DMS153 treated with DMSO at 0.1 percent for 48 hours (cell line): ENCODE measurements at regions not wholly inside any gene's neighbourhood (a gene's known extent, or its start where the extent isn't known, plus 50 kb on each side); places are given as distances from the start of the nearest gene placed in this dataset.
A peak's percentile ranks its signal among the peaks of the same experiment; 100 is the strongest.
"Not testable (repeated sequence)": the region's sequence is repeated elsewhere in the genome, so short reads cannot be mapped to it uniquely, and the experiment has no call there.

Source experiments
- DNase-seq: peaks from one replicate; lab custom pipeline; 2025; ENCODE audit not compliant: unreplicated experiment; lab: John Stamatoyannopoulos, UW

DNA sequence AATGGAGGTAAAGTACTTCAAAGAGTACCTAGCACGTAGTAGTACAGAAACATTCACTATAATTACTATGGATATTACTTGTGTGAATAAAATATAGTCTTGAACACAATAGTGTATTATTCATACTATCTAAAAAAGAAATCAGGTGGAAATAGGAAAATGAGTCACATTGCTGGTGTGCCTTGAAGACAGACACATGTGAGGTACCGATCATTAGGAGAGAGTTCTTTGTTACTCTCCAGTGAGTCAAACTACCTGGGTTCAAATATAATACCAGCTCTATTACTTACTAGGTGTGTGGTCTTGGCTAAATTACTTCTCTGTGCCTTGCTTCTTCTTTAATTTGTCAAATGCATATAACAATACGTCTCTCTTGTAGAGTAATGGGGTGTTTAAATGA lies 50.8 kb upstream of the BEND6 start:
- DNase-seq: no peak

DNA sequence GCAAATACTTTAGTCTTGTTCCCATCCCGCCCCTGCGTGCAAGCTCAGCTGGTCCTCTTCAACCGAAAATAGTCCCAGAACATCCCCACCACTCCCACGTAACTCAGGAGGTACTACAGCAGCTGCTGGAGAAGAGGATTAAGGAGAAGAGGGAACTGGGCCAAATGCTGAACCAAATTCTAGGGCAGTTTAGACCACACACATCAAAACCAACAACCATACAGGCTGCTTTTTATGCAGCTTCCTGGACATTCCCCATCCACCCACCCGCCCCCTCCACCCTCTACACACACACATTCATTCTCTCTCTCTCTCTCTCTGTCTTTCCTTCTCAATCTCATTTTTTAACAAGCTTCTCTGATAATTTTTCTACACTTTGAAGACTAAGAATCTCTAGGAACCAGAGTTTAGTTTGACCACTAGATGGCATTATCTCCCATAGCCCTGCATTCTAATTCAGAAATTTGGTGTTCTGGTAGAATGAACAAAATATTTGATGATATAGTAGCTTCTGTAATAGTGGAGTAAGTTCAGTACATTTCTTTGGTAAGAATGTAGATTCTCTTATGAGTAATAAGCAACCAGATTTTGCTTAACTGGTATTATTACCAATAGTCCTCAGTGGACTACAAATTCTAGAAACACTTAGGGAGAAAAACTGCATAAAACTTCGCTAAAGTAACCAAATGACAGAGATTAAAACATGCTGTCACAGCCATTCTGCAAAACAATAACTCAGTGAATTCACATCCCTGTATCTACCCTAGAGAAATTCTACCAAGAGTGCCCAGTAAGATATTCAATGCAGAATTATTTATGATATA lies 52.1 kb upstream of the BEND6 start:
- peak; percentile 15 for DNase-seq

DNA sequence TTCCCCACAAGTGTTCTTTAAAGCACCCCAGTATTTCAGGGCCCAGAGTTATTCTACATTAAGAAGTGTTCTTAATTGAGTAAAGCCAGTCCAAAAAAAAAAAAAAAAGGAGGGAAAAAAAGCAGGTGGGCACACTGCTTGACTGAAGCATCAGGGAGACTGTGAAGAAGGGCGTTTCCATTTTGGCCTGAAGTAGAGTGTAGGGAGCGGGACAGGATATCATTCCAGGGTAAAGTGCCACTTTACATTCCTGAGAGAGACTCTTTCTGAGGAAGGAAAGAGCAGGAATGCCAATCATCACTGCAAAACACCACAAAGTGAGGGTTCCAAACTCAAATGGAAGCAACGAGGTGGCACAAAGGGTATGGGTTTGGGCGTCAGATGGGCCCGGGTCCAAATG lies 54.1 kb upstream of the BEND6 start:
- no peak for DNase-seq

DNA sequence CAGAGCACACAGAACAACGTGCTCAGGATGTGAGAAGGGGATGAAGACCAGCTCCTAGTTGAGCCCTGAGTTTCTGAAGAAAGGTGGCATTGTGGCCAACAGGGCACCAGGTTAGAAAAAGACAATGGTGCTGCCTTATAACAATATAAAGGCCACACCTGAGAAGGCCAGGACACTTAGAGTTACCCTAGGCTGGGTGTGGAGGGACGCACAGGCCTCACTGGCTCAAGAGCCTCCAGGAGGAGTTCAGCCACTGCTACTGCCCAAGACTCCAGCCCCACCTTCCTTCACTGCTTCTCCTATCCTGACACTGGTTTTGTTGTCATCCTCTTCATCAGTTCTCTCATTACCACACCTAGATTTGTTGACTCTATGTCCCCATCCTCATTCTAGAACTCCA lies 55.2 kb upstream of the BEND6 start:
- no peak for DNase-seq

DNA sequence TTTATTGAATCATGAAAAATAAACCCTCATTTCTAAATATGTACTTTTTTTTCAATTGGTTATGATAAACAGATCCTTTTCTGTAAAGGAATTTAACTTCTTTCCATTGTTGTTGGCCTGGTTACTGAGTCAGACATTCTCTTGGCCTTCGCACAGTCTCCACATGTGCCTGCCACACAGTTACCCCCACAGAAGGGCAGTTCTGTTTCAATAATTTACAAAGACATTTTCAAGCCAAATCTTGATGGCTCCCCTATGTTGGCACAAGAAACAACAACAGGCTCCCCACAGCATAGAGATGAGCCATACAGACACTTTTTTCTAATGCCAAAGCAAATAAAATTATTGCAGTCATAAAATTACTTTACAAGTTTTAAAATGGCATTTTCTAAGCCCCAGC lies 55.6 kb upstream of the BEND6 start:
- no peak for DNase-seq

DNA sequence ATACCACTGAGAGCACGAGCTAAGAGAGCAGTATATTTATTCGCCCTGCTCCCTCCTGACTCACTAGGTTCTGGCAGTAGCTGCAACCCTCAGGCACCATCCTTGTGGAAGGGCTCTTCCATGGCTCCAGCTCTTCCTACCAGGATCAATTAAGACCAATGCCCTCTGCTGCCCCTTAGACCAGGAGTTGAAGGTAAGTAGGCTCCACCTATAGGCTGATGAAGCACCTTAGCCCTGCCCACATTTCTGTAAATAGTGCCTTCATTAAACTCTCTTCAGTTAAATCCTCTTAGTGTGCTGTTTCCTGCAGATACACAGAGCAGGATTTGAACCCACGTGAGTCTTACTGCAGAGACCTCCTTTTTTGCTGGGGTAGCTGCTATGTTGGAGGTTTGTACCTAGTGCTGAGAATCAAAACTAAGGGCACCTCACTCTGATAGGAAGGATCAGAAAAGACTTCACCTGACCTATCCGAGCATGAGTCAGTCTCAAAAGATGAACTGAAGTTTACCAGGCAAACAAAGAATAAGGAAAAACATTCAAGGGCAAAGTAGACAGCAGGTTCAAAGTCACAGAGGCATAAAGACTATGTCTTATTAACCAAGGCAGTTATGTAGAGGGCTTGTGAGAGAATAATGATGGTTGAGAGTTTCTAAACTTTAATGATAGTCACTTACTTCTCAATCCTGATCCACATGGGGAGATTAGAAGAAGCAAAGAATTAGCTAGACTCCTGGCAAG lies 56.9 kb upstream of the BEND6 start:
- DNase-seq: no peak

DNA sequence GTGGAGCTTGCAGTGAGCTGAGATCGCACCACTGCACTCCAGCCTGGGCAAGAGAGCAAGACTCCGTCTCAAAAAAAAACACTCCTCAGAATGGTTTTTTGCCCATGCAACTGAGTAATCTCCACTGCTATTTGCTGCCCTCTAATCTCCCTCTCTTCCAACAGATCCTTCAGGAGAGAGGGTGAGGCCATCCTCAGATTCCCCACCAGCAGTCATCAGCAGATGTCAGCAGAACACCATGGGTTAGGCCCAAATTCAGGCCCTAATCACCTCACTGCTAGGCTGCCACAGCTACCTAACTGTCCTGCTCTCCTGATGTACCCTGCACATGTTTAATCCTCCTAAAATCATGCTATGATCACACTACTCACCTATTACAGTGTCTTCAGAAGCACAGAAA lies 63.2 kb upstream of the BEND6 start:
- no peak for DNase-seq

DNA sequence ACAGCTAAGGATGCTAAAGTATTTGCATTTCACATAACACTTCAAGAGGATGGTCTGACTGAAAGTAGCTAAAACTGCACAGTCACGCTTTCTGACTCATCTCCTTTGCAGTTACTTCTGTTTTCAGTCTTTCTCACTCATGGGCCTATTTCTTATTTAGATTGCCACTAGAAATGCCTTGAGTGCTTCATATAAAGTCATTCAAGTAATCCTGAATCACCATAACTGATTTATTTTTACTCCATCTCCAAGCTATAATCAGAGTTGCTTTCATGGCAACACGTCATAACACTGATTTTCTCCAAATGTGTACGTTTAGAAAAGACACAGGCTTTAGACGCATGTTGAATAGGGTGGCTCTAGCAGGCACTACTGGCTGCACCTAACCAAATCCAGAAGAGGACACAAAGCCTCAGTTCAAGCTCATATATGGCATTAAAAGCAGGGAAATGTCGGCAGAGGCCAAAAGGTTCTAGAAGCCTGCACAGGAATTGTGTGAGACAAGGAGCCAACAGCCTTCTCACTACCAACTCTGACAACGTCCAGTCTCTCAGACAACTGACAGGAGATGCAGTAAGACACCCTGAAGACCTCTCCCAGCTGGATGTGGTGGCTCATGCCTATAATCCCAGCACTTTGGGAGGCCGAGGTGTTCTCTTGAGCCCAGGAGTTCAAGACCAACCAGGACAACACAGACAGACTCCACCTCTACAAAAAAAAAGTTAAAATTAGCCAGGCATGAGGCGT lies 64.1 kb upstream of the BEND6 start:
- DNase-seq: no peak

DNA sequence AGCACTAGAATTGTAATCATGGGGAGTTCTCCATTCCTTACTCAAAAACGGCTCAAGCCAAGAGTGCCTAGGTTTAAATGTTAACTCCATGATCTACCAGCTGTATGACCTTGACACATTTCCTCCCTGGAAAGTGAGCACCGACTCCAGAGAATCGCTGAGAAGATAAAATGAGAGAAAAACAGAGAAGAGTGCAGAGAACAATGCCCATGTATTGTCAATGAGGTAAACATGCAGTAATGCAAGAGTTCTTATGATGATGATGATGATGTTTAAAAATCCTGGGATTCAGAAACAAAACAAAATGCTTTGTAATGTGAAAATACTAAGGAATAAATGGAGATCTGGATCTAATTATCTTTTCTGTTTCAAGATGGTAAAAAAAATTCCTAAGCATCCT lies 64.8 kb upstream of the BEND6 start:
- no peak for DNase-seq

DNA sequence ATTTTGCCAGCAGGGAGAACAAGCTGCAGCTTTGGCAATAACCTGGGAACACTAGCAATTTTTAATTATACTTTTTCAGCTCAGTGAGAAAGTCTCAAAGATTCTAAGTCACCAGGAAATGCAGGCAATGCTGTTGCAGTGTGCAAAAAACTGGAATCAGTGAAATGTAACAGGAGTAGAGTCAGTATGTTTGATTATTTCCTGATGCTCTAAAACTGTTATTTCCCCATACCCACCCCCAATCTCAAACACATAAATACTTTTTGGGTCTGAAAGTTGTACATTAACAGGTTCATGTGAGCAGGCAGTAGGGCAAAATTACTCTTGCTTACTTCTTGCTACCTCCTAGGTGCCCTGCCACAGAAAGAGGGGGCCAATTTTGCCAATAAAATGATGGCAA lies 65.4 kb upstream of the BEND6 start:
- no peak for DNase-seq

DNA sequence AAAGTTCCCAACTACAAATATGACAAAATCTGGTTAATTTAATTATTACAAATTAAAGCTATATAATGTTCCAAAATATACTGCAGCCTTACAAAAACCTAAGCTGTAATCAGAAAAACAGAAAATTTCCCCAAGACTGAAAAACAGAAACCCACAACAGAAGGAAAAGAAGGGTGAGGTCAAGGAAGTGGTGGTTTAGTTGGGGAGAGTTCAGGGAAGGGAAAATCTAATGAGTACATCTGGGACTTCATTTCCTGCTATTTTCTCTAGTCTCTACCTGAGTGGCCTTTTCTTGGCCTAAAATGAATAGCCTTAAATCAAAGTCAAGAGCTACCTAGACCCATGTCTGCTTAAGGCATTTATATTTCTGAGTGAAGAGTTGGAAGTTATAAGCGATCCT lies 66.2 kb upstream of the BEND6 start:
- no peak for DNase-seq

DNA sequence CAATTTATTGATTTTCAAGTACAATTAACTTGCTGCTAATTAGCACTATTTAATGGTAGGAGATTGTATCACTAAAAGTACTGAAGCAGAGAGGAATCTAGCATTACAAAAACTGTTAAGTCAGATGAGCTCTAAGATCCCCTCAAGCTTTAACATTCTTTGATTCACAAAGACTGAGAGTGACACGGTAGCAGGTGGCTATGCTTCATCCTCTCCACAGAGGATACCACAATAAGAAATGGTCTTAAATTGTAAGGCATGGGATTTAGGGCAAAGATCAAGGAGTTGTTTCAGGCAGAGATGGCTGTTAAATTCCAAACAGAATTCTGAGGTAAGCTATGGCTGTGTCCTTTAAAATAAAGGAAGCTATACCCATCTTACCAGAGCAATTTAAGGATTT lies 67.8 kb upstream of the BEND6 start:
- no peak for DNase-seq

DNA sequence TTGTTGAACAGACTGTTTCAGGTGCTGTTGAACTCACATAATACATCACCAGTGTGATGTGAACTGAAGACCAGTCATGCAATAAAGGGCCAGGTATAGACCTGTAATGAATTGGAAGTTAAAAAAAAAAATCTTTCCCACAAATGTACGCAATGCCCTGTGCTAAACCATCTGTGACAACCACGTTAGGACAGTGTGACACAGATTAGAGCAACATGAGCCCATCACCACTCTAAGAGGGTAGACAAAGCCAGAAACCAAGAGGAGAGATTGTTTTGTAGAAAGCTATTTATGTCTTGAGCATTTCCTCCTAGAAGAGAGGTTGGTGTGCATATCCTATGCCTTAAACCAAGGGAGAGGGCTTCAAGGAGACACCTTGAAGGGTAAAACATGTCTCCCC lies 77.0 kb upstream of the BEND6 start:
- DNase-seq: no peak

DNA sequence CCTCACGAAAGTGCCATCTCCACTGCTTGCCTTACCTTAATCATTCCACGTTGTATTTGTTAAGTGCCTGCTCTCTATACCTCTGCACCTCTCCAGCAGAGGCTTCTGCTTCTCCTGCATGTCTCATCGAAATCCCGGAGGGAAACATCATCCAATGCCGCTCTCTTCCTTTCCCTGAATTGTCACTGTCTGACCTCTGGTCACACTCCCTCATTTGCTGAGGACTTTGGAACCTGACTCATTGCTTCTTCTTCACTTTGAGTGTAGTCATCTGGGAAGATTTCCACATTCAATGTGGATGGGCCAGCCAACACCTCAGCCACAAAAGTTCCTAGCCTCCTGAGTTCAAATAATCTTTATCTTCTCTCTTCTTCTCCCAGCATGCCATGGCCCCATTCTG lies 78.9 kb upstream of the BEND6 start:
- DNase-seq: no peak

DNA sequence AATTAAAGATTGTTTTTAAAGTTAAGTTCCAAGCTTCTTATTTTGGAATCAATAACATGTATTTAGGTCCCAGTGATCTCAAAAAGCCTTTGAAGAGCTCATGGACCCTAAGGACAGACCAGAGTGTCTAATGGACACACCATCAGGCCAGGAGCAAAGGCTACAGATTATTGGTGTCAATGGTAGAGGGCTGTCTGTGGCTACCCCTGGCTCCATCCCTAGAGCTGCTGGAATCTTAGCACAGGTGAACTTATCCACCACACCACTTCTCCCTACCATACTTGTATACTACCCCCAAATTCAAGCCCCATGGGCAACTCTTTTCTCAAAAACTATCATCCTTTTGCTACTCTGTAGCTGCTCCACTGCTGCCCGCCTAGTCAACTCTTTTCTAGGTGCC lies 79.4 kb upstream of the BEND6 start:
- no peak for DNase-seq

DNA sequence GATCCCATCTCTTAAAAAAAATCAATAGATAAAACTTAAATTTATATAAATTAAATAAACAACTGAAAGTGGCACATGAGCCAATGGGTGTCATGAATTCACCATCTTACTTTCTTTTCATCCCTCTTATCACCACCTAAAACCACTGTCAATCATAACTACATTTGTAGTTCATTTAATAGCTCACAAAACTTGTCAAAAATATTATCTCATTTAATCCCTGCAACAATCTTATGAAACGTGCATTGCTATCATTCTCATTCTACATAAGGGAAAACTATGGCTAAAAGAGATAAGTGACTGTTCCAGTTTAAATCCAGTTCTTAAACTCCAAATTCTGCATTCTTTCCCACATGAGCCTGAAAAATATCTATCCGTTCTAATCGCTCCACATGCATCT lies 80.6 kb upstream of the BEND6 start:
- DNase-seq: no peak

DNA sequence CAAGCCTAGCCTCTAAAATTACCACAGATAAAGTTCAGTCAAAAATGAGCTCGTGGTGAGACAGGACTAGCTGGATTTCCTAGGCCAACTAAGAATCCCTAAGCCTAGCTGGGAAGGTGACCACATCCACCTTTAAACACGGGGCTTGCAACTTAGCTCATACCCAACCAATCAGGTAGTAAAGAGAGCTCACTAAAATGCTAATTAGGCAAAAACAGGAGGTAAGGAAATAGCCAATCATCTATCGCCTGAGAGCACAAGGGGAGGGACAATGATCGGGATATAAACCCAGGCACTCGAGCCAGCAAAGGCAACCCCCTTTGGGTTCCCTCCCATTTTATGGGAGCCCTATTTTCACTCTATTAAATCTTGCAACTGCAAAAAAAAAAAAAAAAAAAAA lies 84.9 kb upstream of the BEND6 start:
- not testable (repeated sequence) for DNase-seq

DNA sequence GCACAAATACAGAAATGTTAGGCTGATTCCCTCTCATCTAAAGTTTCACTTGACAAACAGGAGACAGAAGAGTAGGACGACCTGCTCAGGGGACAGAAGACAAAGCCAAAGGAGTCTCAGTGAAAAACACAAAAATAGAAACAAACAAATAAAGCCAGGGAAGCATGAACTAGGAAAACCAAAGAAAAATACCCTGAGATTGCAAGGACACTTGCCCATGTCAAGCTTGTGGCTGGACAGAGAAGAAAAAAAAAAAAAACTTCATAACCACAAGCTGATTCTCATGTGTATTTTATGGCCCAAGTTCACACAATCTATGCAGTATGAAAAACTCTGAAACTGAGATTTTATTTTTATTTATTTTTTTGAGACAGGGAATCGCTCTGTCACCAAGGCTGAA lies 85.6 kb upstream of the BEND6 start:
- DNase-seq: no peak

DNA sequence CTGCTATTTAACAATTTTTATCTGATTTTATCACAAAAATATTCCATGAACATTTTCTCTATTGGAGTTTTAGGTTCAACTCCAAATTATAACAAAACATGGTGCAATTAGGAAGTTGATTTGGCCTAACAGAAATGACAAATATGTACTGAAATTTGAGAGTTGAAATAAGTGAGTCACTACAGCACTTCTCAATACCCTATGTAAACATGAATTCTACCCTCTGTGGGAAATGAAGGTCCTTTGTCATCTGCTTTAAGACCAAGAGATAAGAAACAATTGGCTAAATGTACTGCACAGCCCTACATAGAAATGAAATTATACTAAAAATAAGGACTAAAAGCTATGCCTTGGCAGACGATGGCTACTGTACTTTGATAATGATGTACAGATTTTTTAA lies 86.2 kb upstream of the BEND6 start:
- no peak for DNase-seq

DNA sequence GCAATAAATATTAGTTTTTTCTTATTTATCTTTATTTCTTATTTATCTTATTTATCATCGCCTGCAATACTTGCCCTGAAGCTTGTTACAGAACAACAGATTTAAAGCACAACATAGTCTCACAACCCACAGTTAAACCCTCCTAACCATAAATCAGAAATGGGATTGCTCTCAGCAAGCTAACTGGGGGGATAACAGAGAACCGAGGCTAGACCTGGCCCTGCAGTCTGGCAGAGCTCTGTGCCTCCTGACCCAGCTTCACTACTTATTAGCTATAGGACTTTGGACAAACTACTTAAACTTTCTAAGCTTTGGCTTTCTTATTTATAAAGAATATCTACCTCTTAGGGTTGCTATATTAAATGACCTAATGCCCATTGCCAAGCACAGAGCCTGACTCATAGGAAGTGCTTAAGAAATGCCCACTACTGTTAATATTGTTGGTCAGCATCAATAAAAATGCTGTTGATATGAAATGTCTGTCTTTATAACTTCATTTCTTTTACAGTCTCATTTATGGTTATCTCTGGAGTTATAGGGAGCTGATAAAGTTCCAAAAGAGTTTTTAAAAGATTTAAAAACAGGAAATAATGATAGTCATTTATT lies 87.9 kb upstream of the BEND6 start:
- no peak for DNase-seq

DNA sequence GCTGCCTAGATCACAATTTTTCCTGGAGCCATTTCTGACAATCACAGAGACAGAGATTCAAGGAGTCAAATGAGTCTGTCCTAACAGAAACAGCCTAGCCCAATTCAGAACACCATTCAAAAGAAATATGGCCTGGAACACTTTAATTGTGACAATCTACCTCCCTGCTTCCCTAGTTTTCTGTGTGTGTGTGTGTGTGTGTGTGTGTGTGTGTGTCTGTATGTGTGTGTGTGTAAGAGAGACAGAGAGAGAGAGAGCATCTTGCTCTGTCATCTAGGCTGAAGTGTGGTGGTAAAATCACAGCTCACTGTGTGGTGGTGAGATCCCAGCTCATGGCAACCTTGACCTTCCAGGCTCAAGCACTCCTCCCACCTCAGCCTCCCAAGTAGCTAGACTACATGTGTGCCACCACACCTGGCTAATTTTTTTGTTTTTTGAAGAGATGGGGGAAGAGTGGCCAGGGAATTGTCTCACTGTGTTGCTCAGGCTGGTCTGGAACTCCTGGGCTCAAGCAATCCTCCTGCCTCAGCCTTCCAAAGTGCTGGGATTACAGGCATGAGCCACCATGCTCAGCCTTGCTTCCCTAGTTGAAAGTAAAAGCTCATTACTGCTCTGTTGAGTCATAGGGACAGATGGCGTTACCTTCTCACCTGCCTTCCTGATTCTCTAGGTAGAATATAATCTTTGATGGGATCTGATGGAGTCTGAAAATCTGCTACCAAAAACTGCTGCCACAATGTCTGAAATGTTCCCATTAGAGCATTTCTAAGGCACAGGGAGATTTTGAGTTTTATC lies 89.6 kb upstream of the BEND6 start:
- DNase-seq: no peak
